GM18507 (cell line): ENCODE measurements at regions not wholly inside any gene's neighbourhood (a gene's known extent, or its start where the extent isn't known, plus 50 kb on each side); places are given as distances from the start of the nearest gene placed in this dataset.

Experiments used
- DNase-seq: peaks from one replicate; pipeline ENCODE4 v3.0.0; 2011; ENCODE audit warnings: low read depth; ENCODE audit not compliant: insufficient read length; ENCODE audit errors: extremely low spot score
- FAIRE-seq: peaks from 2 replicates; lab custom pipeline; 2011; peaks lifted over from hg19 to GRCh38; lab: Jason Lieb, UNC

GRCh38 chr18:40058811-40059570 lies 1896.0 kb upstream of the PIK3C3 start:
- no peak for DNase-seq
- FAIRE-seq, result no peak

GRCh38 chr18:40056079-40056692 lies 1898.8 kb upstream of the PIK3C3 start:
- FAIRE-seq, result no peak
- DNase-seq, result no peak

GRCh38 chr18:40055262-40055661 lies 1899.8 kb upstream of the PIK3C3 start:
- FAIRE-seq, result no peak
- no peak for DNase-seq

- DNase-seq (no peak), FAIRE-seq (no peak)
These were observed 1905.3 kb upstream of the PIK3C3 start for GRCh38 chr18:40049716-40050115.

GRCh38 chr18:40048886-40049650 lies 1906.0 kb upstream of the PIK3C3 start:
- no peak for FAIRE-seq
- no peak for DNase-seq

- FAIRE-seq, result no peak
- no peak for DNase-seq
These were observed 1906.8 kb upstream of the PIK3C3 start for GRCh38 chr18:40048253-40048652.

GRCh38 chr18:40046596-40046995 lies 1908.4 kb upstream of the PIK3C3 start:
- FAIRE-seq, result no peak
- no peak for DNase-seq

- DNase-seq (no peak), FAIRE-seq (no peak)
These were observed 1913.1 kb upstream of the PIK3C3 start for GRCh38 chr18:40041951-40042350.

GRCh38 chr18:40040574-40040973 lies 1914.5 kb upstream of the PIK3C3 start:
- FAIRE-seq (no peak), DNase-seq (no peak)

GRCh38 chr18:40037356-40037755 lies 1917.7 kb upstream of the PIK3C3 start:
- FAIRE-seq (no peak), DNase-seq (no peak)

- FAIRE-seq, result no peak
These were observed 1918.2 kb upstream of the PIK3C3 start for GRCh38 chr18:40036861-40037260.

GRCh38 chr18:40035966-40036365 lies 1919.1 kb upstream of the PIK3C3 start:
- no peak for FAIRE-seq
- no peak for DNase-seq

More at GRCh38 chr18:40036861-40037260, 1918.2 kb upstream of the PIK3C3 start:
- DNase-seq, result no peak

- DNase-seq (no peak), FAIRE-seq (no peak)
These were observed 1923.0 kb upstream of the PIK3C3 start for GRCh38 chr18:40032076-40032475.

- FAIRE-seq, result no peak
These were observed 1923.6 kb upstream of the PIK3C3 start for GRCh38 chr18:40031435-40031834.

GRCh38 chr18:40019797-40020392 lies 1935.1 kb upstream of the PIK3C3 start:
- DNase-seq (no peak), FAIRE-seq (no peak)

More at GRCh38 chr18:40031435-40031834, 1923.6 kb upstream of the PIK3C3 start:
- DNase-seq, result no peak

- no peak for DNase-seq
- no peak for FAIRE-seq
These were observed 1936.8 kb upstream of the PIK3C3 start for GRCh38 chr18:40018266-40018665.

- DNase-seq (no peak), FAIRE-seq (no peak)
These were observed 1938.0 kb upstream of the PIK3C3 start for GRCh38 chr18:40017021-40017420.

GRCh38 chr18:40016405-40016804 lies 1938.6 kb upstream of the PIK3C3 start:
- FAIRE-seq (no peak), DNase-seq (no peak)

- DNase-seq, result no peak
- no peak for FAIRE-seq
These were observed 1941.9 kb upstream of the PIK3C3 start for GRCh38 chr18:40013001-40013609.

GRCh38 chr18:40011201-40011600 lies 1943.8 kb upstream of the PIK3C3 start:
- DNase-seq, result no peak
- no peak for FAIRE-seq
